HG03571 (cell line): ENCODE measurements at regions not wholly inside any gene's neighbourhood (a gene's known extent, or its start where the extent isn't known, plus 50 kb on each side); places are given as distances from the start of the nearest gene placed in this dataset.

Experiments used
- ATAC-seq: cut with Tn5 transposase; IDR thresholded peaks from one replicate; pipeline ENCODE4 v1.9.1; 2021; ENCODE audit not compliant: unreplicated experiment

DNA sequence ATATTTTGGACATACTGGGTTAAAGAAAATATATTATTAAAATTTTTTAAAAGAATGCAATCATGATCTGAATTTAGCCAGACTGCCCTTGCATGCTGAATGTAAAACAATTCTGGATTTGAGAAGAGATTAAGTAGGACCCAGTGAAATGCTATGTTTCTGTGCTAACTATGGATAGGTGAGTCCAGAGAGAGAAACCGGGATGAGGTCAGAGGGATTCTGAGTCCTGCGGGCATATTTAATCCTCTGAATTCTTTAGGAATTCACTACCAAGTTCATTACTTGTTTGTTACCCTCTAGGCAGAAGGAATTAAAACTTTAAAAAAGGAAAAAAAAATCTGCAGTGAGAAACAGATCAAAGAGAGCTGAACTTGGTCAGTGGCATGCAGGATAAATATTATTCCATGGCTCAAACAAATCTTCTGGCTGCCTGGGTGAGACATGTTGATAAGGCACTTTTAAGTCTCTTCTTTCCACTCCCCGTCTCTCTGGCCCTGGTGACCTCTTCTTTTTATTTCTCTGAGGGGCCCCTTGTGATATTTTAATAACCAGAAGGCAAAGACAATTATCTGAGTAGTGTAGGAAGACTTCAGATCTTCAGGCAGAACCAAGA, 50.2 kb upstream of the LYZL1 start:
- no peak for ATAC-seq
